GM21576 (cell line): ENCODE measurements at regions not wholly inside any gene's neighbourhood (a gene's known extent, or its start where the extent isn't known, plus 50 kb on each side); places are given as distances from the start of the nearest gene placed in this dataset.
"Not testable (repeated sequence)": the region's sequence is repeated elsewhere in the genome, so short reads cannot be mapped to it uniquely, and the experiment has no call there.

Experiments used
- ATAC-seq: cut with Tn5 transposase; IDR thresholded peaks from one replicate; pipeline ENCODE4 v1.9.1; 2021; ENCODE audit warnings: mild to moderate bottlenecking, moderate library complexity; ENCODE audit not compliant: unreplicated experiment

- ATAC-seq = no peak
Observed at GRCh38 chrX:94576367-94577004, 902.5 kb downstream of the FAM133A start.

GRCh38 chrX:94600077-94600476 lies 926.1 kb downstream of the FAM133A start:
- no peak for ATAC-seq

DNA sequence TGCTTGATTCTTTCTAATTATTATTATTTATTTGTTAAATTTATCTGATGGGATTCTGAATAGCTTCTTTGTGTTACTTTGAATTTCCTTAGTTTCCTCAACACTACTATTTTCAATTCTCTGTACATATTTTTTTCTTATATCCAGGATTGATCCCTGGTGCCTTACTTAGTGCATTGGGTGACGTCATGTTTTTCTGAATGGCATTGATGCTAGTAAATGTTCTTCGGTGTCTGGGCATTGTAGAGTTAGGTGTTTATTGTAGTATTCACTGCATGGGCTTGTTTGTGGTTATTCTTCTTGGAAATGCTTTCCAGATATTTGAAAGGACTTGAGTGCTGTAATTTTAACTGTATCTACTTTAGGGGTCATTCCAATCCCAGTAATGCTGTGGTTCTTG lies 938.1 kb downstream of the FAM133A start:
- ATAC-seq = no peak

GRCh38 chrX:94633237-94633636 lies 959.2 kb downstream of the FAM133A start:
- ATAC-seq = no peak

GRCh38 chrX:94635003-94635402 lies 961.0 kb downstream of the FAM133A start:
- ATAC-seq = no peak

- ATAC-seq = no peak
Observed at GRCh38 chrX:94645726-94646125, 971.7 kb downstream of the FAM133A start.

DNA sequence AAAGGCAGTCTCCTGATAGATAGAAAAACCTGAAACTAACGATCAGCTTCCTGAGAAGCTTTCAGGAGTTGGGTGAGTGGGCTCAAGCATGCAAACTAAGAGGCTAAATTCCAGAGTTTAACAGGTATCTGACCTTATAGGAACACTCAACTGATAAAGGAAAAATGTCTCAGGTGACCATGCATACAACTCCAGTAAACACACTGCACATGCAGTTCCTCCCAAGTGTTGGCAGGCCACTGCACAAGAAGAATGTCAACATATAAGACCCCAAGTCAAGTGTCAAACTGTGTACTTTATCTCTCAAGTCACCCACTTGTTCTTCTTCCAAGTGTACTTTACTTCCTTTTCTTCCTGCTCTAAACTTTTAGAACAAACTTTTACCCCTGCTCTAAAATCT lies 981.2 kb downstream of the FAM133A start:
- no peak for ATAC-seq

DNA sequence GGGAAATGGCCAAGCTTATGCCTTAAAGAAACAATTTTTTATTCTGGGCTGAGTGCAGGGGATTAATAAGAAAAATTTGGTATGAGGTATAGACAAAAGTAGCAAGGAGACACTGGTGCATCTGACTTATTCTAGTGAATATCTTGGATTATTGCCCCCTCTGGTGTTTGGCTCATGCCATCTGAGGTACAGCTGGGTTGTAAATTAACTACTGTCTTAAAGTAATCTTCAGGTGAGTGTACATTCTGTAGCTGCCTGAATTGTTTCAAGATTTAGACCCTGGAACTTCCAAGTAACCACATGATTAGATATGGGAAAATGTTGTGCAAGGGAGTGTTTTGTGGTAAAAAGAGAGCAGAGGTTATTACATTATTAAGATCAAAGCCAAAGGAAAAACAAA lies 988.7 kb downstream of the FAM133A start:
- no peak for ATAC-seq

GRCh38 chrX:94676285-94676684 lies 1002.3 kb downstream of the FAM133A start:
- no peak for ATAC-seq

DNA sequence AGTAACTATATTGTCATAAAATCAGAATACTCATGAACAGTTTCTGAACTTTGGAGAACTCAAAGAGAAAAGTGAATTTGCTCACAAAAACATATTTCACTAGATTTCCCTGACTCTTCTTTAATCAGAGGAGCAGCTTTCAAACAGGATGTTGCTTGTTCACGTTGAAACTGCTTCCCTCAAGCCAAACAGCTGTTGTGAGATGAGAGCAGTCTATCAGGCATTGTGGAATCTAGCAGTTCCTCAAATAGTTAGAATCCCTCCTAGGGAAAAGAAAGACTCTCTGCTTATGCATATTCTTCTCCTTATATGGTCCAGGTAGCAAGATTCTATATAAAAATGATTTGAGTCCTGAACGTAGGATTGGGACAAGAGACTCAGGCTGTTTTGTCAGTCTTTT lies 1012.1 kb downstream of the FAM133A start:
- no peak for ATAC-seq

GRCh38 chrX:94695910-94696309 lies 1021.9 kb downstream of the FAM133A start:
- ATAC-seq = no peak

GRCh38 chrX:94704348-94705256 lies 1030.6 kb downstream of the FAM133A start:
- ATAC-seq = not testable (repeated sequence)

DNA sequence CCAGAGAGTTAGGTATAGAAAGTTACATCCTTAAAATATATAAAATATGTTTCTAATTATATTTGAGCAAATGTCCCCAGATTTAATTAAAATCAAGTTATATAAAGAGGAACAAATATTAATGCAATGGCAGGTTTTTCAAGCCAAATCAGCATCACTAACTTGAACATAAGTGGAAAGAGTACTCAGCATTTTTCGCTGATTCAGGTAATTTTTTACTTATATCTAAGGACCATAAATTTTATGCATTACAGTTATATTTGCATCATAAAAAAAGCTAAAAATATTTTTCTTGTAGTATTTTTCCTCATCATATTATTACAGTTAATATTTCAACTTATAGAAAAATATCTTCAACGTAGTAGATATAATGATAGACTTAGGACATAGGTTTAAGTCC lies 1047.4 kb downstream of the FAM133A start:
- no peak for ATAC-seq

- no peak for ATAC-seq
Observed at GRCh38 chrX:94722578-94722977, 1048.6 kb downstream of the FAM133A start.

- no peak for ATAC-seq
Observed at GRCh38 chrX:94742772-94743171, 1068.8 kb downstream of the FAM133A start.

GRCh38 chrX:94743478-94743877 lies 1069.5 kb downstream of the FAM133A start:
- ATAC-seq = no peak

DNA sequence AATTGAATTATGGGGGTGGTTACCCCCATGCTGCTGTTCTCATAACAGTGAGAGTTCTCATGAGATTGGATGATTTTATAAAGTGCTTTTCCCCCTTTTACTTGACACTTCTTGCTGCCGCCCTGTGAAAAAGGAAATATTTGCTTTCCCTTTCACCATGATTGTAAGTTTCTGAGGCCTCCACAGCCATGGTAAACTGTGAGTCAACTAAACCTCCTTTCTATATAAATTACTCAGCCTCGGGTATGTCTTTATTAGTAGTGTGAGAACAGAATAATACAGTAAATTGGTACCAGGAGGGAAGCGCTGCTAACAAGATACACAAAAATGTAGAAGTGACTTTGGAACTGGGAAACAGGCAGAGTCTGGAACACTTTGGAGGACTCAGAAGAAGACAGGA lies 1070.8 kb downstream of the FAM133A start:
- ATAC-seq = no peak

DNA sequence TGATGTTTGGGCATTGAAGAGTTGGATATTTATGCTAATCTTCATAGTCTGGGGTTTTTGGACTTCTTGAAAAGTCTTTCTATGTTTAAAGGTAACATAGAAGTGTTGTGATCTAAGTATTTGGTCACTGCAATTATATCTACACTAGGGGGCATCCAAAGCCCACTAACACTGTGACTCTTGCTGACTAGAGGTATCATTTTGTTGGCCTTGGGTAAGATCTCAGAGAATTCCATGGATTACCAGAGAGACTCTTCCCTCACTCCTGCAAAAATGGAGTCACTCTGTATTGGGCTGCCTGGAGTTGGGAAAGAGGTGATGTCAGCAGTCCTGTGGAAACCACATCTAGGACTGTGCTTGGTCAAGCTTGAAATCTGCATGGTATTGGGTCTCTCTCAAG lies 1077.6 kb downstream of the FAM133A start:
- no peak for ATAC-seq

DNA sequence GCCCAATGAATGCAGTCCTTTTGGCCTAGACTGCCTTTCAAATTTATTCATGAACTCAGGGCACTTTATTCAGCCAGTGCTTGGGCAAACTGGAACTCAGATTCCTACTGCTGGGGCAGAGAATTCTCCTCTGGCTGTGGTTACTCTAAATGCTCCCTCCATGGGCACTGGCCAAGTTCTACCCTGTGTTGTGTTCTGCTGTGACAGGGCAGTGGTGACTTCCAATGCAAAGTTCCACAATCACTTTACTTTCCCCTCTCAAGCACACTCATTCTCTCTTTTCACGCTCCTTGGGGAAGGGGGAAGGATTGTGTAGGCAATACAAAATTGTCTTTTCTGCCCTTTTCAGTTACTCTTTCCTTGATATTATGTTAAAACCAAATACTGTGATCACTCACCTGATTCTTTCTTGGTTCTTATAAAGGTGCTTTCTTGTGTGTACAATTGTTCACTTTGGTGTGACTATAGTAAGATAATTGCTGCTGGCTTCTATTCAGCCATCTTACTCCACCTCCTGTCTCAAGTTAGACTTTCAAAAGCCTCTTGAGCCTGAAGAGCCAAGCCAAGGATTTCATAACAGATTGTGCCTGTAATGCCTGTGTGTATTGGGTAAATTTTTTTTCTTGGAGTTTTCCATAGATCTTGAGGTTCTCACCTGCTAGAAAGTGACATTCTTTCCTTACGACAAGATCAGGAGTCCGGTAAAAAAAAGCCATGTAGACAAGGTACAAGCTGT lies 1078.6 kb downstream of the FAM133A start:
- ATAC-seq = no peak

- no peak for ATAC-seq
Observed at GRCh38 chrX:94758130-94758529, 1084.1 kb downstream of the FAM133A start.

DNA sequence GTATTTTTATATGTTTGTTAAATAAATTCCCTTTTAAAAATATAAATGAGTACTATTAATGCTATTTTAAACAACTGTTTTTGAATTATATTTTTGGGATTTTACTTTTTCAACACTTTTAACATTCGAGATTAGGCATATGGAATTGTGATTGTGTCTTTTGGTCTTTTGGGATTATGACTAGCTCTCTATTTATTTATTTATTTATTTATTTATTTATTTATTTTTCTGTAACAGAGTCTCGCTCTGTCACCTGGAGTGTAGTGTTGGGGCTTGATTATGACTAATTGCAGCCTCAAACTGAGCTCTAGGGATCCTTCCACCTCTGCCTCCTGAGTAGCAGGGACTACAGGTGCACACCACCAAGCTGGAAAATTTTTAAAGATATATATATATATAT lies 1101.6 kb downstream of the FAM133A start:
- ATAC-seq = no peak

DNA sequence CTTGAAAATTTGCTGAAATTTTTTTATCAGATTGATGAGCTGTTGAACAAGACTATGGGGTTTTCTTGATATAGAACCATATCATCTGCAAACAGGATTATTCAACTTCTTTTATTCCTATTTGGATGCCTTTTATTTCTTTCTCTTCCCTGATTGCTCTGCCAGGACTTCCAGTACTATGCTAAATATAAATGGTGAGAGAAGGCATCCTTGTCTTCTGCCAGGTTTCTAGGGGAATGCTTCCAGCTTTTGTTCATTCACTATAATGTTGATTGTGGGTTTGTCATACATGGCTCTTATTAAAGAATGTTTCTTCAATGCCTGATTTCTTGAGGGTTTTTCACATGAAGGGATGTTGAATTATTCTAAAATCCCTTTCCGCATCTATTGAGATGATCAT lies 1139.5 kb downstream of the FAM133A start:
- no peak for ATAC-seq
